Stomach (tissue), 4 donors: ENCODE measurements at regions not wholly inside any gene's neighbourhood (a gene's known extent, or its start where the extent isn't known, plus 50 kb on each side); places are given as distances from the start of the nearest gene placed in this dataset.

ENCODE experiments used
- CTCF ChIP-seq, 7 experiments: fragments of 450-650 bp in 4 of 7; fragments of 200-600 bp in 3 of 7; sonication (generic) in 3 of 7; IDR thresholded peaks; one replicate each; pipeline ENCODE4 v1.5.1; 2016 to 2019; ENCODE audit warnings: antibody characterized with exemption in 7 of 7, control low read depth in 2 of 7, mild to moderate bottlenecking in 1 of 7
- EP300 ChIP-seq: sonication (generic); formaldehyde crosslinking; IDR thresholded peaks from one replicate; pipeline ENCODE4 v1.6.1; 2017; ENCODE audit warnings: antibody characterized with exemption
- POLR2A ChIP-seq, 4 donors: fragments of 450-650 bp; IDR thresholded peaks; one replicate each; pipeline ENCODE4 v1.6.1; 2016; ENCODE audit warnings: antibody characterized with exemption in 4 of 4, control low read depth in 2 of 4, mild to moderate bottlenecking in 1 of 4, moderate library complexity in 1 of 4
- POLR2AphosphoS5 ChIP-seq, 3 donors: sonication (generic); formaldehyde crosslinking; IDR thresholded peaks; one replicate each; pipeline ENCODE4 v1.6.1; 2016; ENCODE audit warnings: antibody characterized with exemption in 3 of 3

DNA sequence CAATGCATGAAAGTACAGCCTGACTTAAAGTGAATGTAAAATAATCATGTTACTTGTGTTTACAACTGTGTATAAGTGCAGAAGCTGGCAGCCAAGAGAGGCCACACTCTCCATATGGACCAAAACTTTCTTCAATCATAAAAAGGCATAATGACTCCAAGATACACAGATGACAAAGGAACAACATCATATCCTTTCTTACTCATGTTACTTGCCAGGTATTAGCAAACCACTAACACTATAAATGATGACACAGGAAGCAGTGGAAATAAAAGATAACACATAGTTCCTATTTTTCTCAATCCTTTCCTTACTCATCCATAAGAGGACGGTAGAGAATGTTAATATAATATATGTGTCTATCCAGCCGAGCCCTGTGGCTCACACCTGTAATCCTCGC is 400.0 kb upstream of the CDH2 start:
- TF ChIP-seq CTCF (IDR thresholded peaks at IDR 0.05), result no peak
- TF ChIP-seq POLR2AphosphoS5 (IDR thresholded peaks at IDR 0.05), result no peak
- TF ChIP-seq POLR2A (IDR thresholded peaks at IDR 0.05), result no peak
- no peak for TF ChIP-seq EP300
